Eye (tissue), 1 donor: ENCODE measurements at regions not wholly inside any gene's neighbourhood (a gene's known extent, or its start where the extent isn't known, plus 50 kb on each side); places are given as distances from the start of the nearest gene placed in this dataset.

Experiments
- DNase-seq: peaks from one replicate; pipeline ENCODE4 v3.0.0-alpha.2; 2015

DNA sequence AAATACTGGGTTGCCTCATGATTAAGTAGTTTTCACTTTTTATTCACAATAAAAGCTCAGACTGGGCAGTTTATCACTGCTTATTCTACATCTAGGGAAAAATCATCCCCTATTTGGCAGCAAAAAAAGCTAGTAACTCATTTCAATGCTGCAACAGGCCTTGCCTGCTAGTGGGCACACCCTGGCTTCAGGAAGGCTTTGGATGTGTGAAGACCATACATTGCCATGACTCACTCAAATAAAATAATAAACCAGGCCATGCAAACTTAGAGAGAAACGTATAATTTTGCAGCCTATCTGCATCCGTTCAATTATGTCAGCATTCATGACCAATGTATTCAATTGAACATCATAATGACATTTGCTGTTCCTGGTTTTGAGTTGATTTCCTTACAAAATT lies 402.9 kb downstream of the PIK3R1 start:
- DNase-seq, result no peak

DNA sequence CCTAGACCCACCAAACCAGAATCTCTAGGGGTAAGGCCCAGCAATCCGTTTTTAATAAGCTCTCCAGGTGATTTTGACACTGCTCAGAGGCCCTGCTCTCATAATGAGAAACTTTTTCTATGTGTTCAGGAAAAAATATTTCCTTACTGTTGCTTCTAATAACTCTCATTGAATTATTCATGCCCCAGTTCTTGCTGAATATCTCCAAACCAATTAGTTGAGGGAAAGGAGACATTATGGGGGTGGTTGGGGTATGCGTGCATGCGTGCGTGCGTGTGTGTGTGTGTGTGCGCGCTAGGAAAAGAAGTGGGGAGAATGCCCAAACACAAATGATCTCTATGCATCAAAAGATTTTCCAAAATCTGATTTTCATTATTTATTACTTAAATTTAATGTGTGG lies 411.4 kb downstream of the PIK3R1 start:
- peak; percentile 77 for DNase-seq

DNA sequence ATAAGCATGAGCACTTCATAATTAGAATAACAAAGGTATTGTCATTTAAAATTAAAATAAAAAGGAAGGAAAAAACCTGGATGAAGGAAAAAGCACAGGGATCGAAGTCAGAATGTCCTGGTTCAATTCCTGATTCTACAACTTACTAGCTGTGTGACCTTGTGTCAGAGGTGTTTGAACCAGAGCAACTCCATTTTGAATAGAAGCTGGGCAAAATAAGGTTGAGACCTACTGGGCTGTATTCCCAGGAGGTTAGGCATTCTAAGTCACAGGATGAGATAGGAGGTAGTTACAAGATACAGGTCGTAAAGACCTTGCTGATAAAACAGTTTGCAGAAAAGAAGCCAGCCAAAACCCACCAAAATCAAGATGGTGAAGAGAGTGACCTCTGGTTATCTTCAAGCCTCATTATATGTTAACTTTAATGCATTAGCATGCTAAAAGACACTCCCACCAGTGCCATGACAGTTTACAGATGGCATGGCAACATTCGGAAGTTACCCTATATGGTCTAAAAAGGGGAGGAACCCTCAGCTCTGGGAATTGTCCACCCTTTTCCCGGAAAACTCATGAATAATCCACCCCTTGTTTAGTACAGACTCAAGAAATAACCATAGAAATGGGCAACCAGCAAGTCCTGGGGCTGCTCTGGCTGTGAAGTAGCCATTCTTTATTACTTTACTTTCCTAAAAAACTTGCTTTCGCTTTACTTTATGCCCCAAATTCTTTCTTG lies 412.7 kb downstream of the PIK3R1 start:
- DNase-seq, result no peak

DNA sequence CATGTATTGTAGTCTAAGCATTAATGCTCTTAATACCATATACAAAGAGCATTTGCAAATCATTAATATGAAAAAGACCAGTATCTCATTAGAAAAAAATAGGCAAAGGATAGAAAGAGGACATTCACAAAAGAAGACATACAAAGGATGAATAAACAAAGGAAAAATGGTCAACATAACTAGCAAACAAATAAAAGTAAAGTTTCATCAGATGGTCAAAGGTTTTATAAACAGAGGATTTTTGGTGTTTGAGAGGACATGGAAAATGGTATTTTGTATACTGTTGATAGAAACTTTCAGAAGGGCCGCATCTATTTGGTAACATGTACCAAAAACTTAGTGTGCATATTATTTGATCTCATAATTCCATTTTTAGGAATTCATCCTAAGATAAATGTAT lies 414.8 kb downstream of the PIK3R1 start:
- no peak for DNase-seq

DNA sequence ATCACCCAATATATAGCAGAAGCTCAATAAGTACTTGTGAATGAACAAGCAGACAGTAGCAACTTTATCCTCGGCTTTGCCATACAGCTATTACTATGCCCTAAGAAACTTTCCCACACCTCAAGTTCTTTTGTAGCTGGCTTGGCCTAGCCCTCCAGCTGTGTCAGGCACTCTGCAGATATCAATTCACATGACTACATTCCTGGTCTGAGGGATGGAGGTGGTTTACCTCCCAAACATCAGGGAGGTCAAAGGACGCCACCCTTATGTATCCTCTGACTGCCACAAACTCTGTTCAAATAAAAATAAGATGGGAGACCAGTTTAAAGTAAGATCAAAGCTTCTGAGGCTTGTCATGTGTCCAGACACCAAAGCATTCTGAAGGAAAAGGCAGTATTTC lies 416.3 kb downstream of the PIK3R1 start:
- no peak for DNase-seq

DNA sequence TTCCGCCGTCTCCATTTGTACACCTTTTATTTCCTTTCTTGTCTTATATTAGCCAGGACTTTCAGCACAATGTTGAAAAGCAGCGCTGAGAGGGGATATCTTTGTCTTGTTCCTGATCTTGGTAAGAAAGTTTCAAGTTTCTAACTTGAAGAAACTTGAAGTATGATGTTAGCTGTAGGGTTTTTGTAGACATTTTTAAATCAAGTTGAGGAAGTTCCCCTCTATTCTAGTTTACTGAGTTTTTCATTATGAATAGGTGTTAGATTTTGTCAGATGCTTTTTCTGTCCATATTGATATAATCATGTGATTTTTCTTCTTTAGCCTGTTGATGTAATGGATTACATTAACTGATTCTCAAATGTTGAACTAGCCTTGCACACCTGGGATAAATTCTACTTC lies 425.7 kb downstream of the PIK3R1 start:
- no peak for DNase-seq

DNA sequence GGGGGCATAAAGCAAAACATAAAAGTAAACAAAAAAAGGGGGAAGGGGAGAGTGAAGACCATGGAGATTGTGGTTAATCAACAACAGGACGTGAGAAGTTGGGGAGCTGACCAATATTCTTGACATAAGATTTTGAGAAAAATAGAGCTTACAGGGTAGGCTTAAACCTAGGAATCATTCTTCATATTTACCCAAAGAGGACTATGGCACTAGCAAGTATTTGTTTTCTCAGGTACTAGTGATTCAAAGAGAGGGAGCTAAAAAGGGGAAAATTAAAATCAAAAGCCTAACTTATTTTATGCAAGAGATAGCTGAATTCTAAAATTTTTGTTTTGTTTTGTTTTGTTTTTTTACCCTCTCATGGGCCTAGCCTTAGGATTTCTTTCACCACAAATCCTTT lies 427.5 kb downstream of the PIK3R1 start:
- no peak for DNase-seq

DNA sequence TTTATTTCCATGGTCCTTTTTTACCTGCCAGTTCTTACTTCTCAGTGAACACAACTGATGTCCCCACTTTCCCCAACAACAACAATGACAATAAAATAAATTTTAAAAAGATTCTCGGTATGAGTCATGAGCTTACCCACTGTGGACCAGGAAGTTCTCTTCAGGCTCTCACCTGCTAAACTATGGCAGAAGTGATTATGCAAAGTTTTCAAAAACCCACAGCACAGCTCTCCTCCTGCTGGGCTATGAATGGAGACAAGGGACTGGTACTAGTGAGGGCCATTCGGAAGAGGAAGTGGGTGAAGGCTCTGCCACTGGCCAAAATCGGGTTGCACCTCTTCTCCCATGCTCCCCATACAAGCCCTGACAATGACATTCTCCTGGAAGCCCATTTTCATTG lies 429.4 kb downstream of the PIK3R1 start:
- no peak for DNase-seq

DNA sequence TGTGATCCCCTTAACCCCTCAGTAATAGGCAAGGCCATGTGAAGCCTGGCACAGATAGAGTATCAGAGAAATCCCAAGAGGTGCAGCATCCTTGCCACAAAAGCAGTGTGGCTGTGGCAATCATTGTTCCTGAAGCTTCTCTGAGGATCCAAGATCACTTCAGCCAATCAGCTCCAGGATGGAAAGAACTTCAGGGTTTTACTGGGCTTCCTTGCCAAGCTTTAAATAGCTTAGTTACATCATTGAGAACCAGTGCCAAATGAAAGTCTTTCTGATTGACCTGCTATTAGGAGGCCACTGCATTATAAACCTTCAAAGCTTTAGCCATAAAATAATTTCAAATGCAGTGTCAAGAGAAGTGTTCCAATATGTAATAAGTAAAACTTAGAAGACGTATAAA lies 430.6 kb downstream of the PIK3R1 start:
- DNase-seq, result no peak

DNA sequence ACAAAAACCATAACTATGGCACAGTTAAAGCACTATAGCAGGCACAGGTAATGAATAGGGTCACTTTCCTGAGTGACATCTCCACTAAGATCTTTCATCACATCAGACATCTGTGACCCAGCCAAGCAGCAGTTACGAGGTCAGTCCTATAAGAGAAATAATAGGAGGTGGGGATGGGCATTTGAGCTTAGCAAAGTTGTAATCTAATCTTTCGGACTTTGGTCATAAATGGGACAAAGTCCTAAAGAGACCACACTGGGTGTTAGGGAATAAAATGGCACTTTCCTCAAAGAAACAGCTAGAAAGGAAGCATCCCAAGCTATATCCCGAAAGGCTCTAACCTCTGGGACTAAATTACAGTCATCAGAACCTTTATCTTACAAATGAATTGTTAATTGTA lies 432.2 kb downstream of the PIK3R1 start:
- no peak for DNase-seq

DNA sequence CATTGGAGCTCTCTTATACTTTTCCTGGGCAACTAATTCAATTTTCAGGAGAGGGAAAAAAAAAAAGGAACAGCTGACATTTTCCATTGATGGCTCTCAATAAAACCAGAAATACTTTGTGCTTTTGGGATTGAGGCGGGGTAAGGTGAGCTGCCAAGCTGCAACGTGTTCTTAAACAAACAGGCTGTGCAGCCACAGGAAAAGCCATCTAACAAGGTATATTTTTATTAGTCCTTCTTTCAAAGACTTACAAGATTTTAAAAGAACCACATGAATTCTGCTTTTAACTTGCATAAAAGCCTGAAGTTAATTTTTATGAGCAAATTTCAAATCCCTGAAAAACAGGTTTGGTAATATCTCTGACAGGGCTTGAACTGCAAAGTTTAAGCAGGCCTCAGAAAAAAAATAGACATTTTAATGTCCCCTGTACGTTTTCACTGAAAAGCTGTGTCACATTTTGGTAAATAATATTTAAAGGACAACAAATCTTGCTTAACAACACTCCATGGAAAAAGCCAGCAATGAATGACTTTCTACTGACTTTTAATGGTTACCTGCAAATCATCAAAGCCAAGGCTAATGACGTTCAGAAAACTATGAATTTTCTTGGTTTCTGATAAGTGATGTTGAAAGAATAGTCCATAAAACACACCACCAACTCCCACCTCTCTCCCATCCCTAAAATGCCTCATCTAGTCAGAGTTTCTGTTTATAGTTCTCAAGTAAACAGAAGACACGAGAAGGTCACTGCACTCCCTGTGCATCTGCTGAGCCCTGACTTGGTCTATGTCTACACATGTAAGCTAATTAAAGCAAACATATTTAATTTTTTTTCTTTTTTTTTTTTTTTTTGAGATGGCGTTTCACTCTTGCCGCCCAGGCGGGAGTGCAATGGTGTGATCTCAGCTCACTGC lies 433.6 kb downstream of the PIK3R1 start:
- no peak for DNase-seq

DNA sequence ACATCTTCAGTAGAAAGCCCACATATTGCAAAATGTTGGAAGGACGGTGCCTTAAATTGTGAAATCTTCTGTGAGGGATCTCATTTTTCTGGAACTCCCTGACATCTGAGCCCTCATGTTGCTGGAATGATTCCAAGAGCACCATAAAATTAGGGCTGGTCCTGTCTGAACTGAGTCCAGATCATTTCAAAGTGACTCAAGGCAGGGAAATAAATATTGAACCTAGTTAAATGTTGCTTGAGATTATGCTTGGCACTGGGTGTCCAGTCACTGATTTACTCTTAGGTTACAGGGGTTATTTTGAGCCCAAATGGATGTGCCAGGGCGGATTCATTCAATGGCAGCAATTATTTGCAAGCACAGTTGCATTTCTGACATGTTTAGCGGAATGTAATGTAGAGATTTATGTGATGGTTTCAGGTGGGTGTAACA lies 437.0 kb downstream of the PIK3R1 start:
- no peak for DNase-seq

DNA sequence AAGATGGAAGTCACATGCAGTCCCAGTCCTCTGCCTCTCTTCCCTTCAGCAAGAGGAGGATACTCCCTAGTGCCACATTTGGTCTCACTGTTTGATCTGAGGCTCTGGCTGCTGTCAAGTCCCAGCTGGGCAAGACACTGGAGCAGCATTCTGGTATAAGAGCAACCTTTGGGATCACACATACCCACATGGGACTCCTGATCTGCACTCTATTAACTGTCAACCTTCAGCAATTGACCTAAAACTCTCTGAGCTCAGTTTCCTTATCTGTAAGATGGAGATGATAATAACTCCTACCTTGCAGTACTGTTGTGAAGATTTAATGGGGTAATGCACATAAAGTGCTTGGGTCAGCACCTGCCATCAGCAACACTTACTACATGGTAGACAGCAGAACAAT lies 437.9 kb downstream of the PIK3R1 start:
- DNase-seq, result no peak

DNA sequence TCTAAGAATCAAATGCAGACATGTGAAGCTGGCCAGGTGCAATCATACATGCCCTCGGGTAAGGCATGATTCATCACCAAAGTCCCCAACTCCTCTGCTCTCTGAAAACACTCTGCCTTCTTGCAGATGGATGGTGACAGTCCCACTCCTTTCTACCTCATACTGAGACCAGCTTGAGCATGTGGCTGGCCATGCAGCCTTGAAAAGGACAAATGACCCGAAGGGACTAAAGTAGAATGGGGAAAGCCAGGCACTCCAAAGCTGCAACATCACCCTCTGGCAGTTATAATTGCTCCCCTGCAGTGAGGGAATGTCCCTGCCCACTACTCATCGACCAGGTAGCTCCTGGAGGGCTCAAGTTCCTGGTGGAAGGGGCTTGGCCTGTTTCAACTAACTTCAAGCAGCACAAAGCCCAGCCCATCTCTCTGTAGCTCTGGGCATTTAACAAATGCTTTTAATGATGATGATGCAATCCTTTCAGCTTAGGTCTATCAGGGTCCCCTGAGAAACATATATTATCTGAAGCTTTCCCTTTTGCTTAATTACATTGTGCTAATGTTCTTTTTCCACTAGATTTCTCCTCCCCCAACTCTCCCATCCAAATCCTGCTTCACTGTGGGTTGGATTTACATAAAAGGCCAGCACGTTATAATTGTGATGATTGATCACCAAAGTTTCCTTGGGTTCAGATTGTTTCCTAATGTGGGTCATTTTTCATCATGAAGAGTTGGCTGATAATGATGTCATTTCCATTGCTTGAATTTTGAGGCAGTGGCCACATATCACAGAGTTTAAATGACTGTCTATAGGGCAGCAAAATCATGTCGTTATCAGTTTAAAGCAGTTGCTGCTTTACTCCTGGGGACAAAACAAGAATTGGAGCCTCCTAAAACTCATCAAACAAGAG lies 436.5 kb upstream of the SLC30A5 start:
- DNase-seq, result no peak

DNA sequence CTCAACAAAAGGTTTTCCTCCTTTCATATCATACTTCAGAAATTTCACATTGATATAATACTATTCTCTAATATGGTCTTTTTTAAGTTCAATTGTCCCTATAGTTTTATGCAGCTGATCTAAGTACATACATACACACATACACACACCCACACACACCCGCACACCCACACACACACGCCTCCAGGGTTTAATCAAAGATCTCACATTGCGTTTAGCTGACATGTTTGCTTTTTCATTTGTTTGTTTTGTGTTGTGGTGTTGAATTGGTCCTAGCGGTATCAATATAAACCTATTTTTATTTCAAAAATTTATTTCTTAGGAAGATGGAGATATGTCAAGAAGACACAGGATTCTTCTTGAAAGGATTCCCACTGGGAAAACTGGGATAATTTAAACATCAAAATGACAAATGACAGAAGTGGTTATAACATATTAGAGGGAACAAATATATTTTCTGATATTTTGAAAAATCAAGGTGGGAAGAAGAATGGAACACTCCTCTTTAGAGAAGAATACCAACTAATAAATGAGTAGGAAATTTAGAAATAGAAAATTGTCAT lies 434.9 kb upstream of the SLC30A5 start:
- no peak for DNase-seq

DNA sequence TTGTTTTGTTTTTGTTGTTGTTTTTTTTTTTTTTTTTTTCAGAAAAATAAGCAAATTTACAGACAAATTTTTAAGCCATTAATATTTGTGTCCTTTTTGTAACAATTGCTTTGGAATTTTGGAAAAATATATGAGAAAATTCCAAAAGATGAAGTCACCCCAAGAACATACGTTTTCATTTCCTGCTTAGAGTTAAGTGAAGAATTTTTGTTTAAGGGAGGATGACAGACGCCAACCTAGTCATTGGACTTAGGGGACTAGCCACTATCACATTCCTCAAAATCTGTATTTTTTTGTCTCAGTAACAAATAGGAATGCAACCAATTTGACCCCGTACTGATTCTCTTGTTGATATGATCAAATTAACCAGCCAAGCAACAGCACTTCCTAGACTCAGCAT lies 433.9 kb upstream of the SLC30A5 start:
- no peak for DNase-seq

DNA sequence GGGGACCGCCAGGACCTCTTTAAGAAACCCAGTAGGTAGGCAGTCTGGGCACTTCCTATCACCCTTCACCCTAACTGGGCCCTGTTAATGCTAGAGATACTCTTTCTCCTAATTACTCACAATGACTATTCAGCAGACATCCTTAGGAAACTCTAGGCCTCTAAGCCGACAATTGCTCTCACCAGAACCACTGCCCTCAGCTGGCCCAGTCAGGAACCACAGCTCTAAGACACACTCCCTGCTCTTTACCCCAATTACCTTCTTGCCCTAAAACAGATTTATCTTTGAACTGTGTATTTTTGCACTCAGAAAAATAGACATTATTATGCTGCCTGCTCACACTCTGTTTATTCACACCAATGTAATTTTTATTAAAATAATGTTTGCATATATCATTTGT lies 432.6 kb upstream of the SLC30A5 start:
- no peak for DNase-seq

DNA sequence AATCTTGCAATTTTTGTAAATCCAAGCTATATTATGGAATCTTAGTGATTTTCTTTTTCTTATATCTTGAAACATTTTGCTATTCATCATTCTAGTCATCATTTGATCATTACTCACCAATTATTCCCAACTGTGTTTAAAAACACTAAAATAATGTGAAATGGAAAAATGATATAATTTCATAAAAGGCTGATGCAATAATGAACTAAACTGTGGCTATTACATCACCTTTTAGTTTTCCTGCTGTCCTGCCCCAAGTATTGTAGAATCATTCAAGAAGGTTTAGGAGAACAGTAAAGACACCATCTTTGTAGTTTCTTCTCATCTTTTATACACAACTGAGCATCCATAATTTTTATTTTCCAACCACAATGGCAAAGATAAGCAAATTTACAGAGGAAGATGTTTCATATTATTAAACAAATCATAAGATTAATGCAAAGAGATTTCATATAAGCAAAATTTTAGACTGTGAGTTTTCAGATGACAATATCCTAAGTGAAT lies 431.0 kb upstream of the SLC30A5 start:
- DNase-seq, result no peak

DNA sequence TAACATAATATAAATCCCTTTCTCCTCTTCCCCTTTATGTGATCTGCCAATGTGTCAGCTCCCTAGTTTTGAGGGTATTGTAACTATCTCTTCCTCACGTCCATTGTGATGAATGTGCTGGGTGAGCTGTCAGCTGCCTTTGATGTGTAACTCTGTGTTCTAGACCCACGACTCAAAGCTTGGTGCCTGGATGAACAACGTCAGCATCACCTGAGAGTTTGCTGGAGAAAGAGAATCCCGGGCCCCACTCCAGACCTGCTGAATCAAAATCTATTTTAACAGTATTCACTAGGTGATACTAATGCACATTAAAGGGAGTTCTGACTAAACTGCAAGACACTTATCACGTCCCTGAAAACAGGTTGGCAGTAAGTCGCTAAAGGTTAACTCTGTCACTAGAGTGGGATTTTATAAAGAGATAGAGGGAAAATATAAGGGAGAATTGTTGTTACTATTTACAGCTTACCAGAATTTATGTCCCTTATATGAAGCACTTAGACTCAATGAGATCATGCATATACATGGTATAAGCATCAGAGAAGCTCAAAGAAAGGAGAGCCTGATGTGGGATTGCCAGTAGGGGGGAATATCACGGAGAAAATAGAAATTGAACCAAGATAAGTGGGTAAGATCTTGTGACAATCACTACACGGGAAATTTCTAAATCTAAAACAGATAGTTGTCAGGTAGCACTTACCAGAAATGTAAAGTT lies 423.8 kb upstream of the SLC30A5 start:
- no peak for DNase-seq

DNA sequence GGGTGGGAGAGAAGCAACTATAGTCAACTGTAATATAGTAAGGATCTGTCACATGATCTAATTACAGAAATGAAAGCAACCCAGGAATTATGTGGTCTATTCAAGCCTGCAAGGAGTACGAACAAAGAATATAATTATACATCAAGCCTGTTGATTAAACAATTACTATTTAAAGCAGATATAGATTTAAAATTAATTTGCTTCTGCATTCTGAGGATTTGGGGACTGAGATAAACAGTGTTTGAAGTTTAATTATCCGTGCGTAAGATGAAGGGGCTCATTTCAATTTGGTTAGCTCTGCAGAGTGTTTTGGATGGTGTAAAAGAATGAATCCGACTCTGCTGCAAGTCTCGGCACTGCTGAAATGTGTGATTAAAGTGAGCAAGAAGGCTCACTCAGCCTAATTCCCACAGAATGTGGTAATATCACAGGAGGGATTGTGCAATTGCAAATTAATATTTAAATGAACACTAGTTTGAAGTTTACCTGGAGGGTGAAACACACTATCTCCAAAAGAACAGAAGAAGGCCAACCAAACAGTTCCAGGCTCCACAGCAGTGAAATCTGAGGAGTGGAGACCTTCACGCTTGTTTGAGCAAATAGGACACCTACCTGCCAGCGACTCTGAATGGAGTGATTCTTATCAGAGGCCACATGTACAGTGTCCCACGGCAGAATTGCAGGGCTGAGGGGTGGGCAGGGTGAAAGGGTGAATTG lies 420.6 kb upstream of the SLC30A5 start:
- peak; percentile 58 for DNase-seq

DNA sequence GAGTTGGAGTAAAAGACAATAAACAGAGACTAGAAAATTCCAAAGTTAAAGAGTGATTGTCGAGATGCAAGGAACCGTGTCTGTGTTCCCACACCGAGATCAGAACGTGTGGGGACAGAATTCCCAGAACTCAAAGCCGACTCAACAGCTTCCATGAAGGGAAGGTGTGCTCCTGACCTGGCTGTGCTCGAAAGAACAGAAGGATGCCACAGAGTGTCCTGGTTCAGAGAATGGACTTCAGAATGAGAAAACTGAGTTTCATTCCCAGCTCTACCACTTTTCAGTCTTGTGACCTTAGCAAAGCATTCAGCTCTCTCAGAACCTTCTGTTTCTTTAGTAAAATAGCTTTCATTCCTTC lies 420.0 kb upstream of the SLC30A5 start:
- no peak for DNase-seq
